ENCODE measurements at regions not wholly inside any gene's neighbourhood (a gene's known extent, or its start where the extent isn't known, plus 50 kb on each side); places are given as distances from the start of the nearest gene placed in this dataset.

DNA sequence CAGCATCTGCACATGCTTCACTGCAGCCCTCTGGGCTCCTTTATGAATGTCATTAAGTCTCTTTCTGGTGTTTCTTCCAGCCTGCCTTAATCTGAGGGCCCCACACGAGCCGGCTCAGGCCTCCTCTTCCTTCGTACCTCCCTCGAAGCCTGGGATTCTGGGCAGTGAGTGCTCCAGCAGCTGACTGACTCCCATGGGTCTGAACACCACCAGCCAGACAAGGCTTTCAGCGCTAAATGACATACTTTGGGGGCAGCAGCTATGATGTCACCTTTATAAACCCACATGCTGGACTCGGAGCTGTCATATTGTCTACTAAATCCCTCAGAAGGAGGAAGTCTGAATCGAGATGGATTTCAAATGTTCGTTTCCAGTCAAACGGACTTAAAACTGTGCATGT, 127.1 kb downstream of the TRIM29 start:
- no peak overlapping the region for H3K27ac ChIP-seq
- DNase-seq (ENCODE audit: low spot score in 2 of 2): no peak
- TF ChIP-seq CTCF (IDR thresholded peaks at IDR 0.05) (no peak), POLR2AphosphoS5 (IDR thresholded peaks at IDR 0.05) (no peak), POLR2A (IDR thresholded peaks at IDR 0.05) (no peak), EP300 (IDR thresholded peaks at IDR 0.05) (no peak)
- peaks cover 34% of the 10 kb centered on the region for H3K27me3 ChIP-seq
- no peaks in the 10 kb centered on the region for H3K9me3 ChIP-seq
- H3K4me3 ChIP-seq: no peak overlapping the region
- peaks cover 4% of the 10 kb centered on the region for H3K4me1 ChIP-seq
- WGBS: 69% methylated on average over 9 of the region's 9 CpGs
- no peaks in the 10 kb centered on the region for H3K36me3 ChIP-seq

DNA sequence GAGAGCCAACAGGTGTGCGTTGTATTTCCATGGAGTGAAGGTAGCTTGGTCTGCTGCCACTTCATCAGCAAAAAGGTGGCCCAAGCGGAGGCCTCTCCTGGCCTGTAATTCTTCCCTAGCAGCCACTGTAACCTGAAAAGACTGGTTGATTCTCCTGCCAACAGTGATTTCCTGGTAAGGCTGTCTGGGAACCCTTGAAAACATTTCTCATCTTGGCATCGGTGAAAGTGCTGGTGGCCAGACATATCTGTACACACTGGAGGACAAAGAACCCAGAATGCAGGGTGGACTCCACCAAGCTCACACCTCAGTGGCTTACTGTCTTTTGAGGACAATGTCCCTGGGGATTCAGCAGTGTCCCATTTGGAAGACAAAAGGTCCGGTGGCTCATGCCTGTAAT, 128.0 kb downstream of the TRIM29 start:
- no peak overlapping the region for H3K27ac ChIP-seq
- no peaks in the 10 kb centered on the region for H3K9me3 ChIP-seq

GRCh38 chr11:120007144-120007543, 130.8 kb downstream of the TRIM29 start:
- Histone ChIP-seq H3K4me3 (no peak overlapping the region), H3K27ac (no peak overlapping the region), H3K9me3 (no peaks in the 10 kb centered on the region), H3K27me3 (peaks cover 17% of the 10 kb centered on the region), H3K36me3 (no peaks in the 10 kb centered on the region), H3K4me1 (no peaks in the 10 kb centered on the region)
- WGBS: 97% methylated on average over 4 of the region's 4 CpGs
- TF ChIP-seq POLR2AphosphoS5 (IDR thresholded peaks at IDR 0.05): no peak
- no peak for TF ChIP-seq POLR2A (IDR thresholded peaks at IDR 0.05)
- TF ChIP-seq CTCF (IDR thresholded peaks at IDR 0.05): no peak
- no peak for TF ChIP-seq EP300 (IDR thresholded peaks at IDR 0.05)
- no peak for DNase-seq (ENCODE audit: low spot score in 2 of 2)

More for the DNA sequence above, 128.0 kb downstream of the TRIM29 start:
- no peak for TF ChIP-seq POLR2AphosphoS5 (IDR thresholded peaks at IDR 0.05)
- TF ChIP-seq POLR2A (IDR thresholded peaks at IDR 0.05): no peak
- TF ChIP-seq CTCF (IDR thresholded peaks at IDR 0.05): no peak
- TF ChIP-seq EP300 (IDR thresholded peaks at IDR 0.05): no peak
- no peaks in the 10 kb centered on the region for H3K36me3 ChIP-seq
- 85% methylated on average over 4 of the region's 4 CpGs for WGBS
- peaks cover 4% of the 10 kb centered on the region for H3K4me1 ChIP-seq
- H3K27me3 ChIP-seq: peaks cover 34% of the 10 kb centered on the region
- no peak for DNase-seq (ENCODE audit: low spot score in 2 of 2)
- no peak overlapping the region for H3K4me3 ChIP-seq

- Histone ChIP-seq H3K27me3 (peaks cover 12% of the 10 kb centered on the region), H3K27ac (no peak overlapping the region), H3K4me3 (no peak overlapping the region), H3K9me3 (no peaks in the 10 kb centered on the region), H3K36me3 (no peaks in the 10 kb centered on the region), H3K4me1 (no peaks in the 10 kb centered on the region)
- no peak for TF ChIP-seq EP300 (IDR thresholded peaks at IDR 0.05)
- TF ChIP-seq CTCF (IDR thresholded peaks at IDR 0.05): no peak
- no peak for TF ChIP-seq POLR2A (IDR thresholded peaks at IDR 0.05)
- no peak for TF ChIP-seq POLR2AphosphoS5 (IDR thresholded peaks at IDR 0.05)
- no peak for DNase-seq (ENCODE audit: low spot score in 2 of 2)
- WGBS: 82% methylated on average over 4 of the region's 4 CpGs
These were observed 133.2 kb downstream of the TRIM29 start for GRCh38 chr11:120004723-120005122.

DNA sequence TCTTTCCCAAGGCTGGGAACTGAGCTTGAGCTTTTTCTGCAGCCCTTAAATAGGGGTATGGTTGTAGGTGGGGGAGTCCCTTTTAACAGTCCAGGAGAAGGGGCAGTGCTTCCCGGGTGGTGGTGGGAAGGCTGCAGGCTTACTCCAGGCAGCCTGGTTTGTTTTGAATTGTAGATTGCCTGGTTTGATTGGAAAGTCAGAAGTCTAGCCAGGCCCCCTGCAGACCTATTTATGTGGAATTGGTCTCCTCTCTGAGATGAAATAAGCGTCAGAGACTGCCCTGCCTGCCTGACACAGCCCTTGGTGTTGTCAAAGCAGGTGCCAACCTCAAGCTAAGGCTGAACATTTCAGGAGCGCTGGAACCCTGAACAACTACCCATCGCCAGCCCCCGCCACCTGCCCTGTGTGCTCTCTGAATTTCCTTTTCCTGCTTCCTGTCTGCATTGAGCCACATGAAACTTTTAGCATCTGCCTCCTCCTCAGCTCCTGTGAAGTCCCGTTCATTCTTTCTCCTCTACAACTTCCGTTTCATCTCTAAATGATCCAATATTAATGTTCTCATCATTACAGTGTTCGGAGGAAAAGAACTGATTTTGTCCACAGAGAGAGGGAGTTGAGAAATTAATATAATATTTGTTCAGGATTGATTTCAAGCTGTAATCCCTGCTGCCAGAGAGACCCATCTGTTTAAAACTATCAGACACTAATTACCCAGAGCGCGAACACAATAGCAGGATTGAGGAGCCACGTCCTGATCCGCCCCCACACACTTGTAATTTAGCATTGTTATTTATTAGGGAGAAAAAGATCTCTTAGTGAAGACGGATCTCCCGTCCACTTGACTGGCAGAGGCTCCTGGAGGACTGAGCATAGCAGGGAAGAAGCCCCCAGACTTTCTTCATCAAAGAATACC, 136.5 kb downstream of the TRIM29 start:
- Histone ChIP-seq H3K4me1 (peaks cover under 1% of the 10 kb centered on the region), H3K27me3 (peaks cover 12% of the 10 kb centered on the region), H3K27ac (no peak overlapping the region), H3K4me3 (no peak overlapping the region), H3K36me3 (no peaks in the 10 kb centered on the region), H3K9me3 (no peaks in the 10 kb centered on the region)
- TF ChIP-seq CTCF (IDR thresholded peaks at IDR 0.05) (no peak), POLR2A (IDR thresholded peaks at IDR 0.05) (no peak), EP300 (IDR thresholded peaks at IDR 0.05) (no peak), POLR2AphosphoS5 (IDR thresholded peaks at IDR 0.05) (no peak)
- no peak for DNase-seq (ENCODE audit: low spot score in 2 of 2)
- WGBS: 45% methylated on average over 14 of the region's 14 CpGs
